GM18499 (cell line): ENCODE measurements at regions not wholly inside any gene's neighbourhood (a gene's known extent, or its start where the extent isn't known, plus 50 kb on each side); places are given as distances from the start of the nearest gene placed in this dataset.

Source experiments
- ATAC-seq: cut with Tn5 transposase; IDR thresholded peaks from one replicate; pipeline ENCODE4 v1.9.1; 2021; ENCODE audit warnings: moderate number of reproducible peaks; ENCODE audit not compliant: insufficient read depth, unreplicated experiment

DNA sequence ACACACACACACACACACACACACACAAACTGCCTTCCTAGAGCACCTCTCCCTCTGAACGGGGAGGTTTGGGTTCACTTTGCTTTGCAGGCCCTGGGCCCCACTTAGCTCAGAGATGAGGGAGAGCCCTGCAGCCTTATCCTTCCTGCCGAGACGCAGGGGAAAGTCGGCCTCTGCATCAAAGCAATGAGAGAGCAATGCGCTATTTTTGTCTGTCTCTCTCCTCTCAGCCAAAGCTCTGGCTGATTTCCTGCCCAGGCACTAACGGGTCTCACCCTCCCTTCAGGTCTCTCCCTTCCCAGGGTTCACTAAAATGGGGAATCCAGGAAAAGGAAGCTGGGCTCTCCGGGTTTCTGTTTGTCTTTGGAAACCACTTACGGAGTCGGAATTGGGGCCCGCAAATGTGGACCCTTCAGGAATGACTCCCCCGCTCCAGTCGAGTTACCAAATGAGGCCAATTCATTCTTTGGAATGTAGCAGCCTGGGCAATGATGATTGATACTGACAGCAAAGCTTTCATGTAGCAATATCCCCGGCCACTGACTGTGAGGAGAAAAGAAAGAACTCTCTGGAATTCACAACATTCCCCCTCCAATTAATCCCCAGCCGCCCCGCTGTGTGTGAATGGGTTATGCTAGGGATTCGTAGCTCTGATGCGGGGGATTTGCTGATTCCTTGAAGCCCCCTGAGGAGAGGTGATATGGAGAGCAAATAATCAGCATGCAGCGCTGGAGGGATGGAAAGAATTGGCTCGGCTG, 61.5 kb upstream of the WLS start:
- ATAC-seq = no peak

GRCh38 chr1:68293122-68293521, 60.8 kb upstream of the WLS start:
- no peak for ATAC-seq

DNA sequence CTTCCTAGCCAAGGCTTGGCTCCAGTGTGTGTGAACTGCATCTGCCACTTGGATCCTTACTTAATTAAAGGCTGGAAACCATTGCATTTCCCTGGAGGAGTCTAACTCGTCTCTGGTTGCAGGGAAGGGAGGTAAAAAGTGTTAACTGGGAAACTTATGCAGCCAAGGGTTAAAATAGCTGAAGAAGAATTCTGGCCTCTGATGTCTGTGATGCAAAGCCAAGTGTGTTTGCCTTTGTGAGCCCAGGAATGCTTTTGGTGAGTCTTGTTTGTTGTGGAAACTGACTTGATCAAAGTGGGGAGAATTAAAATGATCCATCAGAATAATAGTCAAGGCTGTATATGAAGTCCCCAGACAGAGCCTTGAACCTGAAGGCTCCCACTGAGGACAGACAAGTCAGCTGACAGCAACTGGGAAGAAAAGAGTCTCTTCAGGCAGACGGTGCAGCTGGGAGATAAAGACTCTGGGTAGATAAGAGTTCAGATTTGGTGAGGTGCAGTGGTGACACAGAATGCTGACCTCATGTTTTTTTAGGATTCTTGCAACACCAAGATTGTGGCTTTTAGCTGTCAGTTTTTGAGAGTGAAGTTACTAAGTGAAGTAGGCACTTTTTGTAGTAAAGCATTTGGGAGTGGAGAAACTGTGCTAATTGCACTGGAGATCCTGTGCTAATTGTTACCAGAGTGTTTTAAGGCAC, 59.5 kb upstream of the WLS start:
- ATAC-seq = no peak

DNA sequence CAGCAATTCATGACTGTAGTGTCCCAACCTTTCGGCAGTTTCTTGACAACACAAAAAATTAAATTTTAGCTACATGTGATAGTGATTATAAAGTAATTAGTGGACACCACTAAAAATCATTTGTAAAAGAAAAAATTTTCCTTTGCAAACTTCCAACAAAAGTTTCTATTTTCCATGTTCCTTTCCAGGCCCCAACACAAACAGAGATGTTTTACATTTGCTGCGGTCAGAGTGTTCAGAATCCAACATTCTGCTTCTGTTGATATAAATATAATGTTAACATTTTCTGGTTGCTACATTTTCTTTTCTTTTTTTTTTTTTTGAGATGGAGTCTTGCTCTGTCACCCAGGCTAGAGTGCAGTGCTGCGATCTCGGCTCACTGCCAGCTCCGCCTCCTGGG, 54.9 kb upstream of the WLS start:
- no peak for ATAC-seq

GRCh38 chr1:68285046-68285445, 52.7 kb upstream of the WLS start:
- no peak for ATAC-seq

DNA sequence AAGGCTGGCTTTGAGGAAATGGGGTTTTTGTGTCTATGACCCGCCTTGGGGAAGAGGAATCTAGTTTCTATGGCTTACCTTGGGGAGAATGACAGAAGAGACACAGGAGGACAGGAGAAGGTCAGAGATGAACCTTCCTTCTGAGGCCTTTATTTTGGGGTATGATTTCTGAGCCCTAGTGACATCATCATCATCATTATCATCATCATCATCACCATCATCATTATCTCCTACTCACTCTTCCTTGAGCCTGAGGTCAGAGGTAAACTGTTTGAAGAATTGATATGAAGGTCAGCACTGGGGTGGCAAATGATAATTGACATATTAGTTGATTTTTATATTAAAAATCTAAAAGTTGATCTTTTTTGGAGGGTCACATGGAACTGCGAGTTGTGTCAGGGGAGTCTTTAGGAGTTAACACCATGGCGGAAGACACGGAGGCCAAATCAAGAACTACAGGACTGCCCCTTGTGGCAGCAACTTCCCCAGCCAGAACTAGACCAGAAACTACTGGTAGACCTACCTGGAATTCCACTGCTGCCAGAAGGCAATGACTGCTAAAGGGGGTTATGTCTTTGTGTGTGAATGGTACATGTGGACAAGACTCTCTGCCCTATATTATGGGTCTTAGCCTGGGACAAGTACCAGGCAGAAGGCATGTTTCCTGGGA, 49.8 kb upstream of the WLS start:
- no peak for ATAC-seq
